Vagina (tissue), 2 donors: ENCODE measurements at regions not wholly inside any gene's neighbourhood (a gene's known extent, or its start where the extent isn't known, plus 50 kb on each side); places are given as distances from the start of the nearest gene placed in this dataset.

Experiments used
- CTCF ChIP-seq, 3 experiments: fragments of 450-650 bp in 2 of 3; fragments of 200-600 bp in 1 of 3; sonication (generic) in 1 of 3; IDR thresholded peaks; one replicate each; pipeline ENCODE4 v1.5.1; 2017 to 2019; ENCODE audit warnings: antibody characterized with exemption in 3 of 3, mild to moderate bottlenecking in 2 of 3, moderate library complexity in 2 of 3
- POLR2A ChIP-seq, 2 donors: fragments of 450-650 bp; IDR thresholded peaks; one replicate each; pipeline ENCODE4 v1.6.1; 2017; ENCODE audit warnings: antibody characterized with exemption in 2 of 2, mild to moderate bottlenecking in 2 of 2, moderate library complexity in 2 of 2

- TF ChIP-seq CTCF (IDR thresholded peaks at IDR 0.05) (no peak), POLR2A (IDR thresholded peaks at IDR 0.05) (no peak)
Observed at GRCh38 chr4:28488021-28488420, 1627.4 kb downstream of the STIM2 start.
